ENCODE measurements at regions not wholly inside any gene's neighbourhood (a gene's known extent, or its start where the extent isn't known, plus 50 kb on each side); places are given as distances from the start of the nearest gene placed in this dataset.

GRCh38 chr2:3971652-3972192 lies 268.3 kb downstream of the DCDC2C start:
- H3K9me3 ChIP-seq (ENCODE audit: control insufficient read depth, insufficient read depth, low read length) = no peaks in the 10 kb centered on the region
- H3K4me1 ChIP-seq (ENCODE audit: control insufficient read depth, insufficient read depth, low read length) = peaks cover 5% of the 10 kb centered on the region
- peaks cover 3% of the 10 kb centered on the region for H3K27me3 ChIP-seq (ENCODE audit: control insufficient read depth, insufficient read depth, low read length)
- no peak for DNase-seq (ENCODE audit: low read depth in 4 of 6, low spot score in 6 of 6)
- H3K36me3 ChIP-seq (ENCODE audit: control insufficient read depth, insufficient read depth, low read length) = no peaks in the 10 kb centered on the region
- H3K27ac ChIP-seq (ENCODE audit: low read depth, low read length) = no peak overlapping the region
- H3K4me3 ChIP-seq (ENCODE audit: low read depth, low read length) = no peak overlapping the region
- 100% methylated on average over 4 of the region's 4 CpGs for WGBS (ENCODE audit: insufficient coverage)

DNA sequence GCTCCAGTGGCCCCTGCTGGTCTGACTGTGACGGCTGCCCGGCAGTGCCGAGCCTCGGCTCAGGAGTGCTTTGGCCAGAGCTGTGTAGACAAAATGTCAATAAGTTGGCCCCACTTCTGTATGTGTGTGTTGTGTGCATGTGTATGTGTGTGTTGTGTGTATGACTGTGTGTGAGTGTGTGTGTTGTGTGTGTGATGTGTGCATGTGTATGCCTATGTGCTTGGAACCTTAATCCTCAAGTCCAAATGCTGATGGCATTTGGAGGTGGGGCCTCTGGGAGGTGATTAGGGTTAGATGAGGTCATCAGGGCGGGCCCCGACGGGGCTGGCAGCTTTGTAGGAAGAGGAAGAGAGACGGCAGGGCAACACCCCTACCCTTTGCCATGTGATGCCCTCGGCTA lies 269.0 kb downstream of the DCDC2C start:
- no peaks in the 10 kb centered on the region for H3K9me3 ChIP-seq (ENCODE audit: control insufficient read depth, insufficient read depth, low read length)
- DNase-seq (ENCODE audit: low read depth in 4 of 6, low spot score in 6 of 6) = no peak
- no peak overlapping the region for H3K4me3 ChIP-seq (ENCODE audit: low read depth, low read length)
- 80% methylated on average over 7 of the region's 9 CpGs for WGBS (ENCODE audit: insufficient coverage)
- H3K27ac ChIP-seq (ENCODE audit: low read depth, low read length) = no peak overlapping the region
- no peaks in the 10 kb centered on the region for H3K36me3 ChIP-seq (ENCODE audit: control insufficient read depth, insufficient read depth, low read length)
- peaks cover 5% of the 10 kb centered on the region for H3K4me1 ChIP-seq (ENCODE audit: control insufficient read depth, insufficient read depth, low read length)
- H3K27me3 ChIP-seq (ENCODE audit: control insufficient read depth, insufficient read depth, low read length) = peaks cover 3% of the 10 kb centered on the region

DNA sequence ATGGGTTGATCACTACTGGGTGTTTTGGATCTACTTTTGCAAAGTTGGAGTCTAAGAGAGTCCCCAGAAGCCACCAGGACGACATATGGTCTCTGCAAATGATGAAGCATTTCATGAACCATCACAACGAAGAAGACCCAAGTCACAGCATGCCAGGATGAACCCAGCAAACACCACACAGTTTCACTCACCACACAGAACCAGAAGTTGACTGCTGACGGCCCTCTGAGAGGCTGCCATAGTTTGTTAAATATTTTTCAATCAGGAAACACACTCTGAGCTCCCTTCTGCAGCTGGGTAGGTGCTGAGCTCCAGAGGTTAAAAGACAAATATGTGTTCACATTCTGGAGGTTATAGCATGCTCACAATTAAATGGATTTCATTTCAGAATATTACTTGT lies 271.4 kb downstream of the DCDC2C start:
- no peaks in the 10 kb centered on the region for H3K36me3 ChIP-seq (ENCODE audit: control insufficient read depth, insufficient read depth, low read length)
- no peaks in the 10 kb centered on the region for H3K4me1 ChIP-seq (ENCODE audit: control insufficient read depth, insufficient read depth, low read length)
- H3K27me3 ChIP-seq (ENCODE audit: control insufficient read depth, insufficient read depth, low read length) = no peaks in the 10 kb centered on the region
- DNase-seq (ENCODE audit: low read depth in 4 of 6, low spot score in 6 of 6) = no peak
- WGBS (ENCODE audit: insufficient coverage) = 82% methylated on average over 2 of the region's 3 CpGs
- no peak overlapping the region for H3K27ac ChIP-seq (ENCODE audit: low read depth, low read length)
- H3K4me3 ChIP-seq (ENCODE audit: low read depth, low read length) = no peak overlapping the region
- no peaks in the 10 kb centered on the region for H3K9me3 ChIP-seq (ENCODE audit: control insufficient read depth, insufficient read depth, low read length)

DNA sequence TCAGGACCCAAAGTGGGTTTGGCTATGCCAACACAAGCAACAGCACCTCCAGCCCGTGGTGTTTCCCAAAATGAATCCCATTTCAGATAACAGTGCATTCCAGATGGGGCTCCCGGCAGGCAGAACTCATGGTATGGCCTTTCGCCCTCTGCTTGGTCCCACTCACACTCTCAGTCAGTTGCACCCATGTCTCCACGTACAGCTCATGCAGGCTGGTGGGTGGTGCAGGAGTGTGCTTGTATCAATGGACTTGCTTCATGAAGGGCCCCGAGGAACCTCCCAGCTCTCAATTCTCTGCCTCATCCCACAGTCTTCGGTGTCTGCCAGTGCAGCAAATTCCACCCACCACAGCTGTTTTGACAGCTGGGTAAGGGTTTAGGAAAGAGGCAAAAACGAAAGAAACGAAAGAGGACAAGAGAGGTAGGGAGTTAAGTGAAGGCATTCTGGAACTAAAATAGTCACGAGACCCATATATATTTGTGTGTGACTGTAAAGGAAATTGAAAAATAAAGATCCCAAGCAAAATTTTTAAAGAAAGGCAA lies 278.1 kb downstream of the DCDC2C start:
- DNase-seq (ENCODE audit: low read depth in 4 of 6, low spot score in 6 of 6) = no peak
- Histone ChIP-seq H3K4me3 (ENCODE audit: low read depth, low read length) (no peak overlapping the region), H3K36me3 (ENCODE audit: control insufficient read depth, insufficient read depth, low read length) (no peaks in the 10 kb centered on the region), H3K27me3 (ENCODE audit: control insufficient read depth, insufficient read depth, low read length) (no peaks in the 10 kb centered on the region), H3K4me1 (ENCODE audit: control insufficient read depth, insufficient read depth, low read length) (no peaks in the 10 kb centered on the region), H3K27ac (ENCODE audit: low read depth, low read length) (no peak overlapping the region), H3K9me3 (ENCODE audit: control insufficient read depth, insufficient read depth, low read length) (no peaks in the 10 kb centered on the region)
- WGBS (ENCODE audit: insufficient coverage) = 84% methylated on average over 5 of the region's 9 CpGs

GRCh38 chr2:3982160-3982559 lies 278.8 kb downstream of the DCDC2C start:
- H3K4me3 ChIP-seq (ENCODE audit: low read depth, low read length) = no peak overlapping the region
- H3K27ac ChIP-seq (ENCODE audit: low read depth, low read length) = no peak overlapping the region
- no peaks in the 10 kb centered on the region for H3K27me3 ChIP-seq (ENCODE audit: control insufficient read depth, insufficient read depth, low read length)
- H3K4me1 ChIP-seq (ENCODE audit: control insufficient read depth, insufficient read depth, low read length) = no peaks in the 10 kb centered on the region
- H3K36me3 ChIP-seq (ENCODE audit: control insufficient read depth, insufficient read depth, low read length) = no peaks in the 10 kb centered on the region
- WGBS (ENCODE audit: insufficient coverage) = 83% methylated on average over 1 of the region's 2 CpGs
- no peak for DNase-seq (ENCODE audit: low read depth in 4 of 6, low spot score in 6 of 6)
- H3K9me3 ChIP-seq (ENCODE audit: control insufficient read depth, insufficient read depth, low read length) = no peaks in the 10 kb centered on the region

DNA sequence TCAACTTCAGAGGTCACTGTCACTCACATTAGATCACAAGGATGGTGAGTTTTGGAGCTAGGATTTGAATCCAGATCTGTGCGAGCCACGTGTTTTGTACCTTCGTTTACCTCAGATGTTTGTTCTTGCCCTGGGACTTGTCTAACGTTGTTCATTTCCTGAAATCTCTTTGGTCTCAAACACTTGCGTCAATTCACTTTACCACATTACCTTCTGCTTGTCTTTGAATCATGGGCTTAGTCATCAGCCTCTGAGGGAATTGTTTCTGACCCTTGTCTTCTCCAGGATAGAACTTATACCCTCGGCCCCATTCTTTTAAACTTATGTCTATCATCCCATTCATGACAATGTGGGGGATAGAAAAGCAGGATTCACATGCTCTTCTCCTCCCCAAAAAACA lies 282.7 kb downstream of the DCDC2C start:
- peaks cover 6% of the 10 kb centered on the region for H3K9me3 ChIP-seq (ENCODE audit: control insufficient read depth, insufficient read depth, low read length)
- 100% methylated on average over 5 of the region's 6 CpGs for WGBS (ENCODE audit: insufficient coverage)
- no peak overlapping the region for H3K27ac ChIP-seq (ENCODE audit: low read depth, low read length)
- DNase-seq (ENCODE audit: low read depth in 4 of 6, low spot score in 6 of 6) = no peak
- no peaks in the 10 kb centered on the region for H3K4me1 ChIP-seq (ENCODE audit: control insufficient read depth, insufficient read depth, low read length)
- H3K27me3 ChIP-seq (ENCODE audit: control insufficient read depth, insufficient read depth, low read length) = no peaks in the 10 kb centered on the region
- H3K36me3 ChIP-seq (ENCODE audit: control insufficient read depth, insufficient read depth, low read length) = no peaks in the 10 kb centered on the region
- no peak overlapping the region for H3K4me3 ChIP-seq (ENCODE audit: low read depth, low read length)

DNA sequence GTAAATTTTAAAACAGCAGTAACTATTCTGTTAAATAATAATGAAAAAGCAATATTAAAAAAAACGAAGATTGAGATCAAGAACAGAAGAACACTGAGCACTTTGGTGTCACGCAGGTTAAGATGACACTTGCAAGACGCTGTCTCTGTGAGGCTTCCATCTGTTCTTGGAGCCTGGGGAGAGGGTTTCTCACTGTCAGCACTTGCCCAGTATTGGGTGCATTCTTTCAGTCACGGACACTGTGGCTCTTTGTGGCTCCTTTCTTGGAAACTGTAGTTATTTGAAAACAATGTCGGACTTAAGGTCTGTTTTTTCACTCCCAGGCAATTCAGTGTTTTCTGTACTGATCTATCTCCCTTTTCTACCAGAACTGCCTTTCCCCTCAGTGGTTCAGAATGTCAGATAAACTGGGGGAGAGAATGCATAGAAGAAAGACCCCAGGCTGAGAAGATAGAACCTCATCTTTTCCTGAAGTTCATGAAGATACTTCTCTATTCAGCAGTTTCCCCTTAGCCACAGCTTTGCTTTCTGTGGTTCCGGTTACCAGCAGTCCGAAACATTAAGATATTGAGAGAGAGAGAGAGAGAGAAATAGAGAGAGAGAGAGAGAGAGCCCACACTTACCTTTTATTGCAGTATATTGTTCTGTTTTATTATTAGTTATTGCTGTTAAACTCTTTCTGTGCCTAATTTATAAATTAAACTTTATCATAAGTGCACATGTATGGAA lies 283.3 kb downstream of the DCDC2C start:
- Histone ChIP-seq H3K4me3 (ENCODE audit: low read depth, low read length) (no peak overlapping the region), H3K27me3 (ENCODE audit: control insufficient read depth, insufficient read depth, low read length) (no peaks in the 10 kb centered on the region), H3K4me1 (ENCODE audit: control insufficient read depth, insufficient read depth, low read length) (no peaks in the 10 kb centered on the region), H3K27ac (ENCODE audit: low read depth, low read length) (no peak overlapping the region), H3K36me3 (ENCODE audit: control insufficient read depth, insufficient read depth, low read length) (no peaks in the 10 kb centered on the region), H3K9me3 (ENCODE audit: control insufficient read depth, insufficient read depth, low read length) (peaks cover 6% of the 10 kb centered on the region)
- 72% methylated on average over 3 of the region's 7 CpGs for whole genome bisulfite sequencing (ENCODE audit: insufficient coverage)
- DNase-seq (ENCODE audit: low read depth in 4 of 6, low spot score in 6 of 6) = no peak

DNA sequence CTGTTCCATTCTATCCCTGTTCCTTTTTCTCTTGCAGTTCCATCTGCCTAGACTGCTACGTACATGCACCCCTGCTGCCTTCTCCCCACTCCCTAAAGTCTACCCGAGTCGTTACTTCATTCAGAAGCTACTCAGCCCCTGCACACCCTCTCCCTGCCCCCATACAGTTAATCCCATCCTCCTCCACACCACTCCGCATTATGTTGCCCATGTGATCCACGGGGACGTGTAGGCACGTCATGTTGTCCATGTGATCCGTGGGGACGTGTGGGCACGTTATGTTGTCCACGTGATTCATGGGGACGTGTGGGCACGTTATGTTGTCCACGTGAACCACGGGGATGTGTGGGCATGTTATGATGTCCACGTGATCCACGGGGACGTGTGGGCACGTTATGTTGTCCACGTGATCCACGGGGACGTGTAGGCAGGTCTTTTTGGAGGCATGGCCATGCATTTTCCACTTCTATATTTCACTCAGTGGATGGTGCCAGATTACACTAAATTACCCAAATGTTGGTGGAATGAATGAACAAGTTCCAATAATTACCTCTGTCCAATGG lies 299.5 kb downstream of the DCDC2C start:
- 96% methylated on average over 19 of the region's 22 CpGs for WGBS (ENCODE audit: insufficient coverage)
- no peak overlapping the region for H3K4me3 ChIP-seq (ENCODE audit: low read depth, low read length)
- no peaks in the 10 kb centered on the region for H3K36me3 ChIP-seq (ENCODE audit: control insufficient read depth, insufficient read depth, low read length)
- no peaks in the 10 kb centered on the region for H3K27me3 ChIP-seq (ENCODE audit: control insufficient read depth, insufficient read depth, low read length)
- H3K9me3 ChIP-seq (ENCODE audit: control insufficient read depth, insufficient read depth, low read length) = no peaks in the 10 kb centered on the region
- no peak overlapping the region for H3K27ac ChIP-seq (ENCODE audit: low read depth, low read length)
- no peaks in the 10 kb centered on the region for H3K4me1 ChIP-seq (ENCODE audit: control insufficient read depth, insufficient read depth, low read length)
- DNase-seq (ENCODE audit: low read depth in 4 of 6, low spot score in 6 of 6) = no peak

GRCh38 chr2:4012197-4012596 lies 308.8 kb downstream of the DCDC2C start:
- H3K4me3 ChIP-seq (ENCODE audit: low read depth, low read length) = no peak overlapping the region
- no peaks in the 10 kb centered on the region for H3K9me3 ChIP-seq (ENCODE audit: control insufficient read depth, insufficient read depth, low read length)
- no peaks in the 10 kb centered on the region for H3K4me1 ChIP-seq (ENCODE audit: control insufficient read depth, insufficient read depth, low read length)
- H3K27me3 ChIP-seq (ENCODE audit: control insufficient read depth, insufficient read depth, low read length) = no peaks in the 10 kb centered on the region
- no peak for DNase-seq (ENCODE audit: low read depth in 4 of 6, low spot score in 6 of 6)
- no peaks in the 10 kb centered on the region for H3K36me3 ChIP-seq (ENCODE audit: control insufficient read depth, insufficient read depth, low read length)
- WGBS (ENCODE audit: insufficient coverage) = 80% methylated on average over 1 of the region's 1 CpG
- no peak overlapping the region for H3K27ac ChIP-seq (ENCODE audit: low read depth, low read length)

- Histone ChIP-seq H3K4me3 (ENCODE audit: low read depth, low read length) (no peak overlapping the region), H3K9me3 (ENCODE audit: control insufficient read depth, insufficient read depth, low read length) (no peaks in the 10 kb centered on the region), H3K27ac (ENCODE audit: low read depth, low read length) (no peak overlapping the region), H3K36me3 (ENCODE audit: control insufficient read depth, insufficient read depth, low read length) (no peaks in the 10 kb centered on the region), H3K27me3 (ENCODE audit: control insufficient read depth, insufficient read depth, low read length) (no peaks in the 10 kb centered on the region), H3K4me1 (ENCODE audit: control insufficient read depth, insufficient read depth, low read length) (no peaks in the 10 kb centered on the region)
- no peak for DNase-seq (ENCODE audit: low read depth in 4 of 6, low spot score in 6 of 6)
Measured at GRCh38 chr2:4018535-4018934, 315.2 kb downstream of the DCDC2C start.
